CD14-positive monocyte (primary cell): ENCODE measurements at regions not wholly inside any gene's neighbourhood (a gene's known extent, or its start where the extent isn't known, plus 50 kb on each side); places are given as distances from the start of the nearest gene placed in this dataset.

Experiments used
- DNase-seq, 3 donors: peaks; one replicate each; pipeline ENCODE4 v3.0.0-alpha.2; 2011 to 2022
- H2AFZ ChIP-seq: 2 replicates; pipeline ENCODE4 v1.6.0; 2012; ENCODE audit warnings: mild to moderate bottlenecking, low read depth, low read length, inconsistent platforms; ENCODE audit not compliant: insufficient read depth, poor library complexity, severe bottlenecking
- H3K27ac ChIP-seq, 2 donors: 1 replicate in 1 of 2; 2 replicates in 1 of 2; pipeline ENCODE4 v1.5.1; 2012 to 2013; ENCODE audit warnings: low read length in 2 of 2, control low read depth in 1 of 2, inconsistent platforms in 1 of 2, low read depth in 1 of 2, mild to moderate bottlenecking in 1 of 2
- H3K27me3 ChIP-seq, 2 donors: one replicate each; pipeline versions ENCODE4 v1.6.0 to v1.6.1; 2011 to 2013; ENCODE audit warnings: low read length in 2 of 2; ENCODE audit not compliant: control insufficient read depth in 2 of 2, insufficient read depth in 2 of 2
- H3K36me3 ChIP-seq, 2 donors: replicated peaks in 1 of 2; 1 replicate in 1 of 2; 2 replicates in 1 of 2; pipeline versions ENCODE4 v1.5.1 to v1.6.1; 2012 to 2013; ENCODE audit warnings: low read length in 2 of 2, control low read depth in 1 of 2, inconsistent platforms in 1 of 2, mild to moderate bottlenecking in 1 of 2; ENCODE audit not compliant: insufficient read depth in 2 of 2, control insufficient read depth in 1 of 2
- H3K4me1 ChIP-seq, 2 donors: 1 replicate in 1 of 2; 2 replicates in 1 of 2; pipeline versions ENCODE4 v1.5.1 to v1.6.1; 2012 to 2013; ENCODE audit warnings: low read length in 2 of 2, control low read depth in 1 of 2, inconsistent platforms in 1 of 2, mild to moderate bottlenecking in 1 of 2, moderate library complexity in 1 of 2; ENCODE audit not compliant: insufficient read depth in 2 of 2, control insufficient read depth in 1 of 2
- H3K4me2 ChIP-seq: replicated peaks from 2 replicates; pipeline ENCODE3; 2012; ENCODE audit warnings: low read length, moderate library complexity, mild to moderate bottlenecking; ENCODE audit not compliant: poor library complexity, severe bottlenecking; ENCODE audit errors: extremely low read depth
- H3K4me3 ChIP-seq, 3 experiments: fragments of 200-600 bp in 1 of 3; sonication (generic) in 1 of 3; replicated peaks in 1 of 3; 1 replicate in 2 of 3; 2 replicates in 1 of 3; pipeline ENCODE4 v1.5.1; 2011 to 2013; ENCODE audit warnings: low read length in 3 of 3, mild to moderate bottlenecking in 3 of 3, control low read depth in 2 of 3, low read depth in 2 of 3, inconsistent platforms in 1 of 3, moderate library complexity in 1 of 3
- H3K79me2 ChIP-seq: 2 replicates; pipeline ENCODE4 v1.6.0; 2012; ENCODE audit warnings: mild to moderate bottlenecking, control low read depth, inconsistent platforms, low read length, moderate library complexity; ENCODE audit not compliant: insufficient read depth
- H3K9ac ChIP-seq: 2 replicates; pipeline ENCODE4 v1.6.0; 2017; ENCODE audit warnings: low read length, mild to moderate bottlenecking; ENCODE audit not compliant: insufficient read depth, poor library complexity, severe bottlenecking
- H3K9me3 ChIP-seq, 2 donors: replicated peaks in 1 of 2; 1 replicate in 1 of 2; 2 replicates in 1 of 2; pipeline versions ENCODE4 v1.5.1 to v1.6.1; 2012 to 2013; ENCODE audit warnings: low read length in 2 of 2, control low read depth in 1 of 2; ENCODE audit not compliant: control insufficient read depth in 1 of 2, insufficient read depth in 1 of 2
- H4K20me1 ChIP-seq: 2 replicates; pipeline ENCODE4 v1.6.0; 2012; ENCODE audit warnings: mild to moderate bottlenecking, low read length, control low read depth, moderate library complexity; ENCODE audit not compliant: insufficient read depth
- H3K27ac Mint-ChIP-seq, 7 donors: one replicate each; pipeline ENCODE4 v1.8.0; 2020; ENCODE audit warnings: mild to moderate bottlenecking in 7 of 7, mixed read lengths in 7 of 7, moderate library complexity in 6 of 7, inconsistent platforms in 2 of 7
- H3K27me3 Mint-ChIP-seq, 3 donors: one replicate each; pipeline ENCODE4 v1.8.0; 2021 to 2022; ENCODE audit warnings: low read depth in 3 of 3, mild to moderate bottlenecking in 3 of 3, mixed read lengths in 3 of 3, moderate library complexity in 3 of 3, inconsistent platforms in 1 of 3
- H3K36me3 Mint-ChIP-seq, 2 donors: one replicate each; pipeline ENCODE4 v1.8.0; 2020; ENCODE audit warnings: mixed read lengths in 2 of 2, inconsistent platforms in 1 of 2, mild to moderate bottlenecking in 1 of 2
- H3K4me1 Mint-ChIP-seq: one replicate; pipeline ENCODE4 v1.8.0; 2020; ENCODE audit warnings: mild to moderate bottlenecking, mixed read lengths
- H3K4me3 Mint-ChIP-seq, 2 donors: one replicate each; pipeline ENCODE4 v1.8.0; 2020; ENCODE audit warnings: mild to moderate bottlenecking in 2 of 2, mixed read lengths in 2 of 2, moderate library complexity in 1 of 2
- H3K9me3 Mint-ChIP-seq, 7 donors: one replicate each; pipeline ENCODE4 v1.8.0; 2020 to 2022; ENCODE audit warnings: mixed read lengths in 7 of 7, mild to moderate bottlenecking in 6 of 7, moderate library complexity in 6 of 7, inconsistent platforms in 2 of 7
- WGBS: methylation state at CpG from one replicate; pipeline ENCODE4 v1.1.5; 2013; ENCODE audit warnings: missing lambda C conversion rate; ENCODE audit not compliant: insufficient coverage; 5-methylcytosine and 5-hydroxymethylcytosine counted together
- intact Hi-C, 2 donors: fragments of 100-400 bp; cut with micrococcal nuclease; formaldehyde crosslinking; loops; one replicate each; pipeline versions ENCODE4 v1.15.0 to v1.15.1; 2023
- TF ChIP-seq, protein P1 (sequence below): fragments of 200-600 bp; IDR thresholded peaks from one replicate; pipeline ENCODE4 v1.8.0; 2022; ENCODE audit warnings: antibody characterized with exemption, mild to moderate bottlenecking

GRCh38 chr11:64499261-64500004 is 56.3 kb upstream of the SLC22A11 start:
- 0% methylated on average over 1 of the region's 16 CpGs for WGBS
- no peak for DNase-seq
- peak overlapping the region; percentile 28 for H3K4me2 ChIP-seq
- peak overlapping the region in 1 of 2 donors; percentile 44 for H3K27ac ChIP-seq
- Mint-ChIP-seq H3K27ac (peak overlapping the region in 6 of 7 donors; percentile 31 to 79 (median 71)), H3K4me3 (peak overlapping the region in 1 of 2 donors; percentile 68), H3K36me3 (peaks cover under 1% of the 10 kb centered on the region in 2 donors), H3K9me3 (peaks cover under 1 to 4% (median 2%) of the 10 kb centered on the region in 7 donors), H3K27me3 (peaks cover 0 to 3% (median 0%) of the 10 kb centered on the region in 3 donors), H3K4me1 (peaks cover 23% of the 10 kb centered on the region)
- intact Hi-C loops: loop anchor here in 1 of 2 donors (1.0 kb wide), 1 partner anchor 8 kb away; no protein-coding TSS in a partner anchor
- peaks cover 24 to 28% of the 10 kb centered on the region in 2 donors for H3K4me1 ChIP-seq
- H3K79me2 ChIP-seq: no peaks in the 10 kb centered on the region
- H3K9ac ChIP-seq: peak overlapping the region; percentile 25
- peaks cover 1 to 5% of the 10 kb centered on the region in 2 donors for H3K9me3 ChIP-seq
- no peaks in the 10 kb centered on the region for H3K36me3 ChIP-seq
- no peaks in the 10 kb centered on the region for H3K27me3 ChIP-seq
- H3K4me3 ChIP-seq: peak overlapping the region in 1 of 3 experiments; percentile 40
- H4K20me1 ChIP-seq: no peaks in the 10 kb centered on the region
- H2AFZ ChIP-seq: peak overlapping the region; percentile 78
- TF ChIP-seq, protein P1, sequence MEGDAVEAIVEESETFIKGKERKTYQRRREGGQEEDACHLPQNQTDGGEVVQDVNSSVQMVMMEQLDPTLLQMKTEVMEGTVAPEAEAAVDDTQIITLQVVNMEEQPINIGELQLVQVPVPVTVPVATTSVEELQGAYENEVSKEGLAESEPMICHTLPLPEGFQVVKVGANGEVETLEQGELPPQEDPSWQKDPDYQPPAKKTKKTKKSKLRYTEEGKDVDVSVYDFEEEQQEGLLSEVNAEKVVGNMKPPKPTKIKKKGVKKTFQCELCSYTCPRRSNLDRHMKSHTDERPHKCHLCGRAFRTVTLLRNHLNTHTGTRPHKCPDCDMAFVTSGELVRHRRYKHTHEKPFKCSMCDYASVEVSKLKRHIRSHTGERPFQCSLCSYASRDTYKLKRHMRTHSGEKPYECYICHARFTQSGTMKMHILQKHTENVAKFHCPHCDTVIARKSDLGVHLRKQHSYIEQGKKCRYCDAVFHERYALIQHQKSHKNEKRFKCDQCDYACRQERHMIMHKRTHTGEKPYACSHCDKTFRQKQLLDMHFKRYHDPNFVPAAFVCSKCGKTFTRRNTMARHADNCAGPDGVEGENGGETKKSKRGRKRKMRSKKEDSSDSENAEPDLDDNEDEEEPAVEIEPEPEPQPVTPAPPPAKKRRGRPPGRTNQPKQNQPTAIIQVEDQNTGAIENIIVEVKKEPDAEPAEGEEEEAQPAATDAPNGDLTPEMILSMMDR: no peak

DNA sequence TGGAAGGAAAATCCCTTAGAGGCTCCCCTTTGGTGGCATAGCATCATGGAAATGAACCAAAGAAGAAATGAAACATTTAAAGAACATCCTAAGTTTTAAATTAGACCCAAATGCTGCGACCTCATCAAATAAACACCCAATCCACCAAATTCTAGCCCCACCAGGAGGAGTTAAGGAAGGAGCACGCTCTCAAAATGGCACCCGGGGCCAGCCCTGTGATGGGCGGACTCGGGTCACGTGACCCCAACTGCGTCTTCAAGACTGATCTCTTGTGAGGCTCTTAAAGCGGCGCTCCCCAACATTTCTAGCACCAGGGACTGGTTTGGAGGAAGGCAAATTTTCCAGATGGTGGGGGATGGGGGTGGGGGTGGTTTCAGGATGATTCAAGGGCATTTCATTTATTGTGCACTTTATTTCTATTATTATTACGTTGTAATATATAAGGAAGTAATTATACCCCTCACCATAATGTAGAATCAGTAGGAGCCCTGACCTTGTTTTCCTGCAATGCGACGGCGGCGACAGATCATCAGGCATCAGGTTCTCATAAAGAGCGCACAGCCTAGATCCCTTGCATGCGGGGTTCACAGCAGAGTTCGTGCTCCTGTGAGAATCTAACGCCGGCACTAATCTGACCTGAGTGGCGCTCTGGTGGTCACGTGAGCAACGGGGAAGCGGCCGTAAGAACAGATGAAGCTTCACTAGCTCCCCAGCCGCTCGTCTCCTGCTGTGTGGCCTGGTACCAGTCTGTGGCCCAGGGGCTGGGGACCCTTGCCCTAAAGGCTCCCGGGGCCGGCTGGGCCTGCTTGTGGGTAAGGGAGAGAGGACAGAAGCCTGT is 55.3 kb upstream of the SLC22A11 start:
- peaks cover 23% of the 10 kb centered on the region for H3K4me1 Mint-ChIP-seq
- peaks cover 4% of the 10 kb centered on the region in 2 donors for H3K36me3 Mint-ChIP-seq
- H3K4me3 Mint-ChIP-seq: no peak overlapping the region

More for the DNA sequence above, 55.3 kb upstream of the SLC22A11 start:
- Histone ChIP-seq H3K9ac (no peak overlapping the region), H3K4me1 (peaks cover 24 to 28% of the 10 kb centered on the region in 2 donors), H3K4me3 (no peak overlapping the region), H3K9me3 (peaks cover 11 to 15% of the 10 kb centered on the region in 2 donors), H4K20me1 (no peaks in the 10 kb centered on the region), H3K27me3 (no peaks in the 10 kb centered on the region), H3K27ac (no peak overlapping the region), H3K4me2 (no peak overlapping the region), H2AFZ (no peak overlapping the region), H3K36me3 (peaks cover 0 to 9% of the 10 kb centered on the region in 2 donors), H3K79me2 (no peaks in the 10 kb centered on the region)
- intact Hi-C loops: no loop called here
- H3K27me3 Mint-ChIP-seq: peaks cover 0 to 3% (median 0%) of the 10 kb centered on the region in 3 donors
- H3K9me3 Mint-ChIP-seq: peaks cover 10 to 14% (median 11%) of the 10 kb centered on the region in 7 donors
- WGBS: 92% methylated on average over 14 of the region's 28 CpGs
- DNase-seq: peak in 1 of 3 donors; percentile 16
- TF ChIP-seq, protein P1: no peak
- peak overlapping the region in 2 of 7 donors; percentile 17 to 60 for H3K27ac Mint-ChIP-seq
